Neuron (in vitro differentiated cells): ENCODE measurements at regions not wholly inside any gene's neighbourhood (a gene's known extent, or its start where the extent isn't known, plus 50 kb on each side); places are given as distances from the start of the nearest gene placed in this dataset.

ENCODE experiments used
- H2AFZ ChIP-seq: one replicate; pipeline ENCODE4 v1.6.1; 2013; ENCODE audit warnings: low read depth, mild to moderate bottlenecking, inconsistent platforms, low read length, moderate library complexity
- H3K27me3 ChIP-seq: one replicate; pipeline ENCODE4 v1.6.1; 2013; ENCODE audit warnings: low read length; ENCODE audit not compliant: insufficient read depth
- H3K36me3 ChIP-seq: one replicate; pipeline ENCODE4 v1.6.1; 2013; ENCODE audit warnings: low read length; ENCODE audit not compliant: insufficient read depth
- H3K4me1 ChIP-seq: one replicate; pipeline ENCODE4 v1.6.1; 2013; ENCODE audit warnings: low read length; ENCODE audit not compliant: insufficient read depth
- H3K4me3 ChIP-seq: 2 replicates; pipeline ENCODE4 v1.5.1; 2013; ENCODE audit warnings: mild to moderate bottlenecking, low read length, moderate library complexity
- H3K9me3 ChIP-seq: one replicate; pipeline ENCODE4 v1.6.1; 2013; ENCODE audit warnings: low read length

GRCh38 chr2:226664140-226664539 lies 135.5 kb downstream of the IRS1 start:
- H3K9me3 ChIP-seq = peaks cover 2% of the 10 kb centered on the region
- no peaks in the 10 kb centered on the region for H3K4me1 ChIP-seq
- no peaks in the 10 kb centered on the region for H3K27me3 ChIP-seq
- H2AFZ ChIP-seq = no peak overlapping the region
- no peaks in the 10 kb centered on the region for H3K36me3 ChIP-seq
- H3K4me3 ChIP-seq = no peak overlapping the region

GRCh38 chr2:226661789-226662545 lies 137.7 kb downstream of the IRS1 start:
- no peaks in the 10 kb centered on the region for H3K27me3 ChIP-seq
- H3K4me3 ChIP-seq = no peak overlapping the region

DNA sequence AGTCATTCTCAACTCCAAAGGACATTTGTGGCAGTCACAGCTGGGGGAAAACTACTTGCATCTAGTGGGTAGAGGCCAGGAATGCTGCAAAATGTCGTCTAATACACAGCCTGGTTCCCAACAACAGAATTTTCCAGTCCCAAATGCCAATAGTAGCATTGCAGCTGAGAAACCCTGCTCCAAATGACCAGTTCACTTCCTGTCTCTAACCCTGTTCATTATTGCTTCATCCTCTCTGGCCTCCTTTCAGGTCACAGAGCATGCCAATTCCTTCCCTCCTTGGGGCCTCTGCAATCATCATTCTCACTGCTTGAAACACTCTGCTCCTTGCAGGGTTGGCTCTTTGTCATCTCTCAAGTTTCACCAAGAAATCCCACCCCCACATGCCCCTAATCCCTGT lies 139.1 kb downstream of the IRS1 start:
- Histone ChIP-seq H3K4me3 (no peak overlapping the region), H3K9me3 (peaks cover 2% of the 10 kb centered on the region), H3K4me1 (no peaks in the 10 kb centered on the region), H2AFZ (no peak overlapping the region), H3K27me3 (no peaks in the 10 kb centered on the region), H3K36me3 (no peaks in the 10 kb centered on the region)

More at GRCh38 chr2:226661789-226662545, 137.7 kb downstream of the IRS1 start:
- Histone ChIP-seq H2AFZ (no peak overlapping the region), H3K36me3 (no peaks in the 10 kb centered on the region), H3K4me1 (no peaks in the 10 kb centered on the region), H3K9me3 (peaks cover 2% of the 10 kb centered on the region)

DNA sequence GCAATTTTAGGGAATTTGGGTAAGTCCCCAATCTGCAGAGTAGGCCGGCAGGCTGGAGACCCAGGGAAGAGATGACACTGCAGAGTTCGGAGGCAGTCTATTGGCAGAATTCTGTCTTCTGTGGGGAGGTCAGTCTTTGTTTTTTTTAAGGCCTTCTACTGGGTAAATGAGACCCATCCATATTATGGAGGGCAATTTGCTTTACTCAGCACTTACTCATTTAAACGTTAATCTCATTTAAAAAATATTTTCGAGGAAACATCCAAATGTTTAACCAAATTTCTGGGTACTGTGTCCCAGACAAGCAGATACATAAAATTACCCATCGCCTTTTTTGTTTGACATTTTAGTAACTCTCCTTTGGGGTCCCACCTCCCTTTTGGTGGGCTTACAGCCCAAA lies 139.5 kb downstream of the IRS1 start:
- Histone ChIP-seq H3K27me3 (no peaks in the 10 kb centered on the region), H3K4me3 (no peak overlapping the region), H3K36me3 (no peaks in the 10 kb centered on the region), H3K4me1 (no peaks in the 10 kb centered on the region), H2AFZ (no peak overlapping the region), H3K9me3 (peaks cover 2% of the 10 kb centered on the region)

DNA sequence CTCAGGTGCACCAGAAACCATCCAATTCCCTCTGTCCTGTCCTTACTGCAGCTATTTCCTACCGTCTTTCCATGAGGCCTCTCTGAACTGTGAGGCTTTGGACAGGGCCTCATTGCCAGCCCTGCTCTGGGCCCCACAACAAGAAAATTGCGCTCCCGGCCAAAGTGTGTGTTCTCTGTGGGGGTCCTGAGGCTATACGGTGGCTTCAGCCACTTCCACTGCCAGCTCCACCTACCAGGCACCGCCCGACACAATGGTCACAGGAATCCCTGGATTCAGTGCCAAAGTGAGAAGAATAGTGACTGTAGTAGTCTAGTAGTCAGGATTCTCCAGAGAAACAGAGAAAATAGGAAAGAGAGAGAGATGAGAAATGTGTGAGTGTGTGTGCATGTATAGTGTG lies 140.2 kb downstream of the IRS1 start:
- Histone ChIP-seq H2AFZ (no peak overlapping the region), H3K27me3 (no peaks in the 10 kb centered on the region), H3K36me3 (no peaks in the 10 kb centered on the region), H3K4me1 (no peaks in the 10 kb centered on the region), H3K9me3 (peaks cover 2% of the 10 kb centered on the region), H3K4me3 (no peak overlapping the region)

GRCh38 chr2:226658555-226658954 lies 141.1 kb downstream of the IRS1 start:
- Histone ChIP-seq H2AFZ (no peak overlapping the region), H3K36me3 (no peaks in the 10 kb centered on the region), H3K27me3 (no peaks in the 10 kb centered on the region), H3K4me1 (no peaks in the 10 kb centered on the region), H3K9me3 (peaks cover 1% of the 10 kb centered on the region), H3K4me3 (no peak overlapping the region)

DNA sequence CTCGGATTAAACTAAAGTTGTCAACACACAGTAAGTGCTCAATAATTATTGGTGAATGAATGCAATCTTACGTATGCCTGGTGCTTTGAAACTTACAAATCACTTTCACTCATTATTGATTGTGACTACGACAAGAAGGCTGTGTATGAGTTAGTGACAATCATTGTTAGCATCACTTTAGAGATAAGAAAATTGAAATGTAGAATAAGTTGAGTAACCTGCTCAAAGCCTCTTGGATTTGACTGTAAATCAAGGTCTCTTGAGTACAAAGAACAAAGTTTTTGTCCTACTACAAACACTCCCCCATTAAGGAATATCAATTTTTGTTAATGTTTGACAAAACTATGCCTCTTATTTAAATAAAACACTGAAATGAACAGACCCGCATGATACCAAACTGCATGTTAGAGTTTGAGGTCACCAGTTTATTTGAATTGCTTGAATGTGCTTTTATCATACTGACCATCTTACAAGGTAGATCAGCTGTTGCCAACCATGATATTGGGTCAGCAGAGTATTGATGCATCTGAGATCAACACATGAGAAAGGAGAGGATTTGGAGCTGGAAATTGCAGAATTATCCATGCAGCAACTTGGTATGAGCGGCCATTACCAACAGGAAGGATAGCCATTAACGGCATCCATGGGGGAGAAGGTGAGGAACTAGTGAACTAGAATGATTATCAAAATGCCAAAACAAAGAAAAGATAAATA lies 142.1 kb downstream of the IRS1 start:
- no peaks in the 10 kb centered on the region for H3K36me3 ChIP-seq
- H3K9me3 ChIP-seq = no peaks in the 10 kb centered on the region
- H3K4me1 ChIP-seq = no peaks in the 10 kb centered on the region
- H3K4me3 ChIP-seq = no peak overlapping the region
- H3K27me3 ChIP-seq = no peaks in the 10 kb centered on the region
- H2AFZ ChIP-seq = no peak overlapping the region

DNA sequence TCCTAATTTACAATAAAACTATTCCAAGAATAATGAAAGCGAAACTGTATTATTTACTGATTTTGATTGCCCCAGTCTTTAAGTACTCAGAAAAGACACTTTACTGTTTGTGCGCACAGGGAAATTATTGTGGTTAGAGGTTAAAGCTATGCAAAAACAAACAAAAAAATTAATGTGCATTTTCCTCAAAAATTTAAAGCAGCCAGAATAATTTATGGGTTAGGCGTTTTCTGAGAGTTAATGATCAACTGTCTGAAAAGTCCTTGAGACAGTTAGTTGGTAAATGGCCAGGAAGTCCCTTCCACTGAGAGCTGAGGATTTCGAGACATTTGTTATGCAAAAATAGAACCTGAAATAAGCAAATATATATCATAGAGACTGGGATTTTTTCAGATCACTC lies 143.3 kb downstream of the IRS1 start:
- Histone ChIP-seq H2AFZ (no peak overlapping the region), H3K4me1 (no peaks in the 10 kb centered on the region), H3K36me3 (no peaks in the 10 kb centered on the region), H3K27me3 (no peaks in the 10 kb centered on the region), H3K9me3 (no peaks in the 10 kb centered on the region), H3K4me3 (no peak overlapping the region)

GRCh38 chr2:226655871-226656270 lies 143.7 kb downstream of the IRS1 start:
- H3K4me1 ChIP-seq = peaks cover 1% of the 10 kb centered on the region
- H2AFZ ChIP-seq = no peak overlapping the region
- no peaks in the 10 kb centered on the region for H3K27me3 ChIP-seq
- no peak overlapping the region for H3K4me3 ChIP-seq
- H3K9me3 ChIP-seq = no peaks in the 10 kb centered on the region
- no peaks in the 10 kb centered on the region for H3K36me3 ChIP-seq

DNA sequence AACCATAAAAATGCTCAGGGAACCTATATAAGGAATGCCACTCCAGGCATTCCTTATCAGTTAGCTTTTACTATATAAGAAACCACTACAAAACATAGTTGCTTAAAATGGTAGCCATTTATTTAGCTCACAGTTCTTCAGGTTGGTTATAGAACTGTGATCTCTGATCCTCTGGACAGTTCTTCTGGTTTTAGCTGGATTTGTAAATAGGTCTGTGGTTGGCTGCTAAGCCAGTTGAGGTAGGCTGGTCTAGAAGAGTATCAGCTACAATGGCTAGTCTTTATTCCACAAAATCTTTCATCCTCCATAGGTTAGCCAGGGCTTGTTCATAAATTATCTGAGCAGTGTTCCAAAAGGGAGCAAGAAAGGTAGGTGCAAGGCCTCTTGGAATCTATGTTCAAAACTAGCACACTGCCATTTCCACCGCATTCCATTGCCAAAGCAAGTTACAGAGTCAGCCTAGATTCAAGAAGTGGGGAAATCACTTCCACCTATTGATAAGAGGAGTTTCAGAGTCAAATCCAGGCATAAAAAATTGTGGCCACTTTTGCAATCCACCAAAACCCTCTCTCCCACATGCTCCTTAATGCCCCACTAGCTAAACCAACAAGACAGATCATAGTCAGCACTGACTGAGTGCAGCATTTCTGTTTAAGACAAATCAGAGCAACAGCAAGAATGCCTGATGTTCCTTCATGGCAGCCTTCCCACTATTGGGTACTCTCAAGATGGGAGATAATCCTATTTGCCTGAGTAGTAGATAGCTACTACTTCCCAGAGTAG lies 146.4 kb downstream of the IRS1 start:
- Histone ChIP-seq H2AFZ (no peak overlapping the region), H3K27me3 (no peaks in the 10 kb centered on the region), H3K36me3 (no peaks in the 10 kb centered on the region), H3K9me3 (no peaks in the 10 kb centered on the region), H3K4me3 (no peak overlapping the region), H3K4me1 (peaks cover 18% of the 10 kb centered on the region)

- Histone ChIP-seq H3K4me1 (peaks cover 18% of the 10 kb centered on the region), H3K27me3 (no peaks in the 10 kb centered on the region), H3K9me3 (no peaks in the 10 kb centered on the region), H3K36me3 (no peaks in the 10 kb centered on the region), H3K4me3 (no peak overlapping the region), H2AFZ (no peak overlapping the region)
Measured at GRCh38 chr2:226652369-226652768, 147.3 kb downstream of the IRS1 start.

DNA sequence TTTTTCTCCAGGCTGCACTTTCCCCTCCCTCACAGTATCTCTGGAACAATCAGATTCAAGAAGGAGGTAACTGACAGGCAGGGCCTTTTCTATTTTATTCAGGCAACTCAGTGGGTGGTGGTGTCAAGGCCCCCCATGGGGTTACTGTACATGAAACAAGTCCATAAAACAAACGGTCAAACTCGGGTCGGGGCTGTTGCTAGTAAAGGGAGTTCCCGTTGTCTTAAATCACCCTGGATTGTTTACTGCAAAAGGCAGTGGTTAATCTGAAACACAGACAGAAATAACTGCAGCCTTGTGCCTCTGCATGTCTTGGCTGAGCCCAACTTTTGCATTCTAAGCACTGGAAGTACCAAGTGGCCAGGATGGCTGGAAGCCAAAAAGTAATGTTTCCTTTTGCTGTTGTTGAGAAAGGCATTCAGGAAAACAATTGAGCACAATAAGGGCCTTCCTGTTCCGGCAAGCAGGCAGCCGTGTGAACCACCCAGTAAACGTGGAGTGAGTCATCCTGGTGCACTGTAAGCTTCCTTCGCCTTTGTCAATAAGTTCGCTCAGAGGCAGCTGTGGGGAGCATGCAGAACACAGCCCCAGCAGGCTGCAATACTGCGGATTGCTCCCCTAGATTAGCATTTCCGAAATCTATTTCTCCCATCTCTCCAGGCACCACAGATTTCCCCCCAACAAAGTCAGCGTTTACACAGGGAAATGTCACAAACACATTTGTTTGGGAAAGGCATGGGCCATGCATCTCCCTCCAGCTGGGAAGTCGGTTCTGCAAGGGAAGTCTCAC lies 149.6 kb downstream of the IRS1 start:
- no peaks in the 10 kb centered on the region for H3K36me3 ChIP-seq
- no peaks in the 10 kb centered on the region for H3K27me3 ChIP-seq
- peak overlapping the region; percentile 27 for H3K4me3 ChIP-seq

More for the DNA sequence above, 149.6 kb downstream of the IRS1 start:
- peaks cover 18% of the 10 kb centered on the region for H3K4me1 ChIP-seq
- H3K9me3 ChIP-seq = no peaks in the 10 kb centered on the region
- peak overlapping the region; percentile 60 for H2AFZ ChIP-seq
